DMS53 (cell line): ENCODE measurements at regions not wholly inside any gene's neighbourhood (a gene's known extent, or its start where the extent isn't known, plus 50 kb on each side); places are given as distances from the start of the nearest gene placed in this dataset.

Experiments
- DNase-seq: peaks from one replicate; lab custom pipeline; 2025; lab: John Stamatoyannopoulos, UW

- DNase-seq, result peak; percentile 50
Measured at GRCh38 chr6:170082531-170083187, 208.2 kb downstream of the DLL1 start.

GRCh38 chr6:170082067-170082466, 208.8 kb downstream of the DLL1 start:
- no peak for DNase-seq

- DNase-seq, result no peak
Measured at GRCh38 chr6:170081556-170081955, 209.3 kb downstream of the DLL1 start.

- DNase-seq, result peak; percentile 73
Measured at GRCh38 chr6:170080828-170081371, 210.0 kb downstream of the DLL1 start.

GRCh38 chr6:170080169-170080827, 210.6 kb downstream of the DLL1 start:
- DNase-seq, result no peak

GRCh38 chr6:170076466-170077165, 214.3 kb downstream of the DLL1 start:
- no peak for DNase-seq

GRCh38 chr6:170075659-170076223, 215.1 kb downstream of the DLL1 start:
- no peak for DNase-seq

- no peak for DNase-seq
Measured at GRCh38 chr6:170074907-170075306, 216.0 kb downstream of the DLL1 start.

GRCh38 chr6:170074435-170074834, 216.4 kb downstream of the DLL1 start:
- DNase-seq, result no peak

GRCh38 chr6:170073846-170074245, 217.0 kb downstream of the DLL1 start:
- DNase-seq, result no peak

GRCh38 chr6:170072246-170072645, 218.6 kb downstream of the DLL1 start:
- DNase-seq, result no peak

- DNase-seq, result no peak
Measured at GRCh38 chr6:170069611-170070010, 221.3 kb downstream of the DLL1 start.

GRCh38 chr6:170068496-170068895, 222.4 kb downstream of the DLL1 start:
- DNase-seq, result no peak

- no peak for DNase-seq
Measured at GRCh38 chr6:170067923-170068360, 222.9 kb downstream of the DLL1 start.

- no peak for DNase-seq
Measured at GRCh38 chr6:170067181-170067641, 223.7 kb downstream of the DLL1 start.

- no peak for DNase-seq
Measured at GRCh38 chr6:170066679-170067078, 224.2 kb downstream of the DLL1 start.

GRCh38 chr6:170063851-170064602, 226.9 kb downstream of the DLL1 start:
- no peak for DNase-seq

GRCh38 chr6:170063431-170063830, 227.4 kb downstream of the DLL1 start:
- no peak for DNase-seq

- DNase-seq, result no peak
Measured at GRCh38 chr6:170062915-170063241, 228.0 kb downstream of the DLL1 start.

GRCh38 chr6:170062209-170062914, 228.5 kb downstream of the DLL1 start:
- no peak for DNase-seq

- DNase-seq, result no peak
Measured at GRCh38 chr6:170058878-170059485, 231.9 kb downstream of the DLL1 start.
